HAP-1 (cell line): ENCODE measurements at regions not wholly inside any gene's neighbourhood (a gene's known extent, or its start where the extent isn't known, plus 50 kb on each side); places are given as distances from the start of the nearest gene placed in this dataset.
"Not testable (repeated sequence)": the region's sequence is repeated elsewhere in the genome, so short reads cannot be mapped to it uniquely, and the experiment has no call there.

Experiments used
- DNase-seq, 2 experiments: peaks; one replicate each; pipeline ENCODE4 v3.0.0-alpha.2; 2016 to 2020; ENCODE audit warnings: low spot score in 2 of 2
- H3K27me3 ChIP-seq: fragments of 250-450 bp; sonication (Bioruptor Pico); 2 replicates; pipeline ENCODE4 v1.5.1; 2020; ENCODE audit warnings: low read depth, mild to moderate bottlenecking, moderate library complexity
- H3K36me3 ChIP-seq: fragments of 250-450 bp; sonication (Bioruptor Pico); replicated peaks from 2 replicates; pipeline ENCODE4 v1.5.1; 2020; ENCODE audit warnings: mild to moderate bottlenecking
- H3K4me1 ChIP-seq: fragments of 250-450 bp; sonication (Bioruptor Pico); 2 replicates; pipeline ENCODE4 v1.5.1; 2020; ENCODE audit warnings: mild to moderate bottlenecking
- H3K4me3 ChIP-seq: fragments of 250-450 bp; sonication (Bioruptor Pico); 2 replicates; pipeline ENCODE4 v1.5.1; 2020; ENCODE audit warnings: mild to moderate bottlenecking, moderate library complexity
- H3K9me3 ChIP-seq: fragments of 250-450 bp; sonication (Bioruptor Pico); 2 replicates; pipeline ENCODE4 v1.5.1; 2020; ENCODE audit warnings: mild to moderate bottlenecking, moderate library complexity
- in situ Hi-C: fragments of 300-500 bp; cut with MboI; formaldehyde crosslinking; loops from 3 replicates; pipeline ENCODE4 v1.14.3; 2020; ENCODE audit warnings: low sequenced_read_pairs, inconsistent platforms, mixed read lengths

DNA sequence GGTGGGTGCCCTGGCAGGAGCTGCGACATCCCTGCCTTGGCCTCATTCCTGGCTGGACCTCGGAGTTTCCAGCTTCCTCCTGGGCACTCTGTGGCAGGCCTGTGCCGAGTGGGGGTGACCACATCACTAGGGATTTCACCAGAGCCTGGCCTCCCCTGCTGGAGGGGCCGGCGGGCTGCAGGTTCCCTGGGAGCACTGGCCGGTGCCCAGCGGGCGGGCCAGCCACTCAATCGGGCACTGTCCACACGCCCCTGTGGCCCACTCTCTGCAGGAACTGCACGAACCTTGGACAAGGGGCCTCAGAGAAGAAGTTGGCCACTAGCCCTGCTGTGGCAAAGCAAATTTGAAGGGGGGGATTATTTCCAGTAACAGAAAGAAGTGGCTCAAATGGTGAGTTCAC is 110.7 kb upstream of the APCDD1 start:
- H3K4me3 ChIP-seq: no peak overlapping the region
- in situ Hi-C loops: no loop called here

DNA sequence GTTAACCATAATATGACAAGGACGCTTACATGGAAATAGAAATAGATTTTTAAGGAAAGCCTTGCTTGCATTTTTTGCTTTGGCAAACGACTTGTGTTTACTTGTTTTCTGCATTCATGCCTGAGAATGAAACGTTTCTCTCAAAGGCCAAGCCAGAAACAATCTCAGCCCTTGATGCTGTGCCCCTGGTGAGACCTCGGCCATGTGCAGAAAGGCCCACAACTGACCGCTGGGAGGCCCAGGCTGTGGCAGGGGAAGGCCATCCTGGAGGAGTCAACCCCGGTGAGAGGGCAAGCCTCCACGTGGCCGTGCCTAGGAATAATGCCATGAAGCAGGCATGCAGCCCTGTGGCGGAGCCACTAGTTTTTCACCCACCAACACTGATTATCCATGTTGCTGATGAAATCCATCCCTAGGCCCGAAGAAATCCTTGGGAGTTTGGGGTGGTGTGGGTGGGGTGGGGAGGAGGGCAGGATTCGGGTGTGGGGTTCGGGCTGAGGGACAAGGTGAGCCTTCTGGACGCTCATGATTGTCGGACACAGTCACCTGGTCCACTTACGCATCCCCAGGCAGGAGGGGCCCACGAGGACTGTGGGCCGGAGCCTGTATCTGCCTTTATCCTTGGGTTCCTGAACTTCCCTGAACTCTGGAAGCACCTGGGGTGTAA is 107.6 kb upstream of the APCDD1 start:
- in situ Hi-C loops: no loop called here
- H3K36me3 ChIP-seq: no peaks in the 10 kb centered on the region
- no peaks in the 10 kb centered on the region for H3K9me3 ChIP-seq
- H3K4me3 ChIP-seq: no peak overlapping the region
- DNase-seq: no peak
- H3K27me3 ChIP-seq: no peaks in the 10 kb centered on the region
- peaks cover 16% of the 10 kb centered on the region for H3K4me1 ChIP-seq

More for the DNA sequence above, 110.7 kb upstream of the APCDD1 start:
- Histone ChIP-seq H3K9me3 (no peaks in the 10 kb centered on the region), H3K36me3 (no peaks in the 10 kb centered on the region), H3K4me1 (peaks cover 1% of the 10 kb centered on the region; the same call in 1 of the 2 replicates), H3K27me3 (no peaks in the 10 kb centered on the region)
- DNase-seq: no peak

GRCh38 chr18:10349561-10349960 is 104.9 kb upstream of the APCDD1 start:
- H3K4me3 ChIP-seq: no peak overlapping the region
- in situ Hi-C loops: no loop called here

DNA sequence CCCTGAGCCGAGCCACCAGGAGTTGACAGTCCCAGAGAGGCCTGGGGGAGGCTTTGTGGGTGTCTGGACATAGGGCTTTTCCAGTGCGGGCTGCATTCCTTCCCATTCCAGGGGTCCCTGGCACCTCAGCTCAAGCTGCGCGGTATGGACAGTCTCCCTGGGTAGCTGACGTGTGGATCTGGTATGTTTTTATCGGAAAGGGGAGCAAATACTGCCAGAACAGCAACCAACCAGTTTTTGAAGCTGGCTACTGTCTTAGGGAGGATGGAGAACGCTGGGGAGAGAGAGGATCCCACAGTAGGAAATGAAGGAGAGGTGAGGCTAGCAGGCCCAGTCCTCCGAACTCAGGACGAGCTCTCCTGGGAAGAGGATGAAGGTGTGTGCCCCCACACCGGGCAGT is 103.8 kb upstream of the APCDD1 start:
- H3K36me3 ChIP-seq: no peaks in the 10 kb centered on the region
- no peaks in the 10 kb centered on the region for H3K9me3 ChIP-seq
- in situ Hi-C loops: no loop called here
- H3K4me3 ChIP-seq: no peak overlapping the region
- DNase-seq: no peak
- H3K27me3 ChIP-seq: no peaks in the 10 kb centered on the region
- H3K4me1 ChIP-seq: peaks cover 16% of the 10 kb centered on the region

More at GRCh38 chr18:10349561-10349960, 104.9 kb upstream of the APCDD1 start:
- Histone ChIP-seq H3K27me3 (no peaks in the 10 kb centered on the region), H3K9me3 (no peaks in the 10 kb centered on the region), H3K36me3 (no peaks in the 10 kb centered on the region), H3K4me1 (peaks cover 16% of the 10 kb centered on the region)
- DNase-seq: no peak

GRCh38 chr18:10351219-10351818 is 103.1 kb upstream of the APCDD1 start:
- Histone ChIP-seq H3K4me1 (peaks cover 16% of the 10 kb centered on the region), H3K4me3 (no peak overlapping the region), H3K9me3 (no peaks in the 10 kb centered on the region), H3K36me3 (no peaks in the 10 kb centered on the region), H3K27me3 (no peaks in the 10 kb centered on the region)
- no peak for DNase-seq
- in situ Hi-C loops: no loop called here

DNA sequence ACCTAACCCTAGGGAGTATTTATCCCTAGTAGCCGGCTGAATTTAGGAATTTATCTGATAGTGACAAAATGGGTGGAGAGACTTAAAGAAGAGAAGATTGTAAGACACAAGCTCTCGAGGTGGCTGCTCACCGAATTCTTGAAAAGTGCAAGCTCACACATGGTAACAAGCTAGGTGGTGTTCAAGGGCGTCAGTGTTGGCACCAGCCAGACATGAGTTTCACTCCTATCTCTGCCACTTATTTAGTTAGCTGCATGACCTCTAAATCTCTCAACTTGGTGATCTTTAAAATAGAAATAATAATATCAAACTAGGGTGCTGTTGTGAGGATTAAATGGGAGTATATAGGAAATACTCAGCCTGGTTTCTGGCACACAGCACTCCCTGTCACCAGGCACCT is 102.6 kb upstream of the APCDD1 start:
- Histone ChIP-seq H3K4me3 (no peak overlapping the region), H3K36me3 (no peaks in the 10 kb centered on the region), H3K4me1 (peaks cover 16% of the 10 kb centered on the region), H3K27me3 (no peaks in the 10 kb centered on the region), H3K9me3 (no peaks in the 10 kb centered on the region)
- in situ Hi-C loops: no loop called here
- no peak for DNase-seq

DNA sequence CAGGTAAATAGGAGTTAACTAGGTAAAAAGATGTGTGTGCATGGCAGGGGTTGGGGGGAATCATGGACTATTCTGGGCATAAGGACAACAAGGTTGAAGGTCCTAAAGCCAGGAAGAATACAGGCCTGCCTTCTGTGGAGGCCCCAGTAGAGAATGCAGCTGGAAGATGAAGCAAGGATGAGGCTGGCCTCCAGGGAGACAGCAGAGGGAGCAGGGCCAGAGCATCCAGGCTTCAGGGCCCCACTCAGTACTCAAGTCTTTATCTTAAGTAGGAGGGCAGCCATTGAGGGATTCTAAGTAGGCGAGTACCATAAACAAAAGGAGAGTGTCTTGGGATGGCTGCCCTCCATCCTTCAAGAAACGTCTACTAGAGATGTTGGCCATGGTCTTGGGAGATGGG is 101.8 kb upstream of the APCDD1 start:
- Histone ChIP-seq H3K36me3 (no peaks in the 10 kb centered on the region), H3K27me3 (no peaks in the 10 kb centered on the region), H3K4me1 (peaks cover 16% of the 10 kb centered on the region), H3K4me3 (no peak overlapping the region), H3K9me3 (no peaks in the 10 kb centered on the region)
- no peak for DNase-seq
- in situ Hi-C loops: no loop called here

GRCh38 chr18:10353791-10354190 is 100.6 kb upstream of the APCDD1 start:
- H3K9me3 ChIP-seq: no peaks in the 10 kb centered on the region

GRCh38 chr18:10354241-10354811 is 100.1 kb upstream of the APCDD1 start:
- H3K27me3 ChIP-seq: no peaks in the 10 kb centered on the region
- H3K4me3 ChIP-seq: no peak overlapping the region
- H3K9me3 ChIP-seq: no peaks in the 10 kb centered on the region
- peaks cover 10% of the 10 kb centered on the region for H3K4me1 ChIP-seq
- H3K36me3 ChIP-seq: no peaks in the 10 kb centered on the region
- in situ Hi-C loops: no loop called here
- no peak for DNase-seq

More at GRCh38 chr18:10353791-10354190, 100.6 kb upstream of the APCDD1 start:
- peaks cover 15% of the 10 kb centered on the region for H3K4me1 ChIP-seq
- no peak for DNase-seq
- H3K27me3 ChIP-seq: no peaks in the 10 kb centered on the region
- in situ Hi-C loops: no loop called here
- H3K36me3 ChIP-seq: no peaks in the 10 kb centered on the region
- no peak overlapping the region for H3K4me3 ChIP-seq

DNA sequence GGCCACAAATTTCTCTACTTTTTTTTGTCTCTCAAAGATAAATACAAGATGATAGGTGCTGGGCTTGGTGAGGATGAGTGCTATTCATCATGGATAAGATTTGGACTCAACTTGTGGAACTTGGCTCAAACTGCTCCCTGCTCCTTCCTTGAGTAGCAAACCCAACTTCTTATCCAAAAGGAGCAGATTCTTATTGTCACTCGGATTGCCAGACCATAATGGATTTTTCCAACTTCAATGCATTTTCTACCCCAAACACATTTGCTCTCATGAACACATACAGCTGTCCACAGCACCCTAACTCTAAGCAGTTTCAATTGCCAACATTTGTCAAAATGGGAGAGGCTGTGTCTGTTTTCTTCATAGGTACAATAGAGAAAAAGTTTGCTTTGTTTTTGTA is 99.5 kb upstream of the APCDD1 start:
- no peaks in the 10 kb centered on the region for H3K36me3 ChIP-seq
- no peak for DNase-seq
- in situ Hi-C loops: no loop called here
- H3K27me3 ChIP-seq: no peaks in the 10 kb centered on the region
- H3K9me3 ChIP-seq: no peaks in the 10 kb centered on the region
- no peak overlapping the region for H3K4me3 ChIP-seq
- H3K4me1 ChIP-seq: peaks cover 4% of the 10 kb centered on the region

DNA sequence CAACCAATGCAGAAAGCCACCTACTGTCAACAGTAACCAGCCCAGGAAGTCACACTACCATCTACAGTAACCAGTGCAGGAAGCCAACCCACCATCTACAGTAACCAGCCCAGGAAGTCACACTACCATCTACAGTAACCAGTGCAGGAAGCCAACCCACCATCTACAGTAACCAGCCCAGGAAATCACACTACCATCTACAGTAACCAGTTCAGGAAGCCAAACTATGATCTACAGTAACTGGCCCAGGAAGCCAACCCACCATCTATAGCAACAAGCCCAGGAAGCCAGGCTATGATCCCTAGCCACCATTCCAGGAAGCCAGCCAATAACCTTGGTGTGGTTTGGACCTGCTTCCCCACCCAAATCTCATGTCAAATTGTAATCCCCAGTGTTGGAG is 97.4 kb upstream of the APCDD1 start:
- H3K36me3 ChIP-seq, H3K27me3 ChIP-seq, in situ Hi-C loops, H3K4me1 ChIP-seq, H3K9me3 ChIP-seq, H3K4me3 ChIP-seq, DNase-seq: not testable (repeated sequence)

GRCh38 chr18:10361660-10362059 is 92.8 kb upstream of the APCDD1 start:
- Histone ChIP-seq H3K9me3 (no peaks in the 10 kb centered on the region), H3K4me1 (no peaks in the 10 kb centered on the region), H3K27me3 (no peaks in the 10 kb centered on the region), H3K36me3 (no peaks in the 10 kb centered on the region), H3K4me3 (no peak overlapping the region)
- no peak for DNase-seq
- in situ Hi-C loops: no loop called here

DNA sequence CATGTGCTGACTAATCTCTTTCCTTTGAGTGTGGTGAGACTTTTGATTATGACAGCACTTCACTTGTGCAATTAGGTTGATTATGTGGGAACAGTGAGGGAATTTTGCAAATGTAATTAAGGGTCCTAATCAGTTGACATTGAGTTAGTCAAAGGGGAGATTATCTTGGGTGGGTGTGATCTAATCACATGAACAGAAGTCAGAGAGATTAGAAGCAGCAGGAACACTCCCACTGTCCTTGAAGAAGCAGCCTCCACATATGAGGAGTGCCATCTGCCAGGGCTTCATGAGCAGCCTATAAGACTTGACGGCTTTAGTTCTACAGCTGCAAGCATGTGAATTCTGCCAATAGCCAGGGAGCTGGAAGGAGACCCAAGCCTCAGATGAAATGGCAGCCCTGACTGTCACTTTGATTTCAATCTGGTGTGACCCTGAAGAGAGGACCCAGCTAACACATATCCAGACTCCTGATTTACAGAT is 89.4 kb upstream of the APCDD1 start:
- H3K36me3 ChIP-seq: no peaks in the 10 kb centered on the region
- no peaks in the 10 kb centered on the region for H3K9me3 ChIP-seq
- in situ Hi-C loops: no loop called here
- H3K27me3 ChIP-seq: no peaks in the 10 kb centered on the region
- H3K4me1 ChIP-seq: no peaks in the 10 kb centered on the region
- no peak overlapping the region for H3K4me3 ChIP-seq
- DNase-seq: no peak

GRCh38 chr18:10365901-10366300 is 88.5 kb upstream of the APCDD1 start:
- in situ Hi-C loops: no loop called here
- DNase-seq: no peak
- Histone ChIP-seq H3K36me3 (no peaks in the 10 kb centered on the region), H3K9me3 (no peaks in the 10 kb centered on the region), H3K4me3 (no peak overlapping the region), H3K27me3 (no peaks in the 10 kb centered on the region), H3K4me1 (no peaks in the 10 kb centered on the region)
